ENCODE measurements at regions not wholly inside any gene's neighbourhood (a gene's known extent, or its start where the extent isn't known, plus 50 kb on each side); places are given as distances from the start of the nearest gene placed in this dataset.

- TF ChIP-seq ZBTB33 (IDR thresholded peaks at IDR 0.05; ENCODE audit: extremely low read depth, insufficient replicate concordance, low read length): no peak
Observed at GRCh38 chr15:100787567-100788417, 91.8 kb upstream of the ALDH1A3 start (continued).

- Histone ChIP-seq H3K27ac (ENCODE audit: low read depth, low read length) (no peak overlapping the region), H3K4me2 (ENCODE audit: low read length) (no peak overlapping the region), H3K27me3 (ENCODE audit: insufficient read depth, low read length) (no peaks in the 10 kb centered on the region), H3K4me3 (replicated peaks in 1 of 2; ENCODE audit: low read depth in 1 of 2, low read length in 2 of 2) (no peak overlapping the region), H3K36me3 (ENCODE audit: control insufficient read depth in 1 of 2, insufficient read depth in 2 of 2, low read length in 2 of 2) (no peaks in the 10 kb centered on the region), H3K9me2 (ENCODE audit: insufficient read depth) (no peaks in the 10 kb centered on the region), H3K79me2 (ENCODE audit: insufficient read depth, low read length) (no peaks in the 10 kb centered on the region), H4K20me1 (ENCODE audit: insufficient read depth) (no peaks in the 10 kb centered on the region), H3K9me3 (ENCODE audit: control insufficient read depth in 1 of 2, insufficient read depth in 1 of 2, low read depth in 1 of 2, low read length in 2 of 2) (no peaks in the 10 kb centered on the region), H3K9ac (ENCODE audit: low read length) (no peak overlapping the region), H3K4me1 (ENCODE audit: control insufficient read depth in 1 of 2, insufficient read depth in 2 of 2, low read length in 2 of 2) (peaks cover 0 to 8% of the 10 kb centered on the region in 2 experiments; a peak in 1 of 4 replicates), H2AFZ (ENCODE audit: low read depth, low read length, poor library complexity, severe bottlenecking) (no peak overlapping the region)
- ChIA-PET RAD21 (ENCODE audit: low non-redundant PET in 1 of 2, low total read pairs in 2 of 2, uncharacterized antibody in 2 of 2, unreplicated experiment in 2 of 2) (no interaction called here), CTCF (no interaction called here), POLR2A (no interaction called here)
- no peak for DNase-seq (ENCODE audit: low read depth, low spot score)
- no TSS peak for BruUV-seq (replicated peaks)
- intact Hi-C loops (cut with micrococcal nuclease): no loop called here
- no peak for ATAC-seq
- TF ChIP-seq REST (IDR thresholded peaks at IDR 0.05; ENCODE audit: low read depth): no peak
- no peak for TF ChIP-seq EGR1 (IDR thresholded peaks at IDR 0.05; ENCODE audit: low read depth)
- TF ChIP-seq ELF1 (IDR thresholded peaks at IDR 0.05; ENCODE audit: borderline replicate concordance, low read depth): no peak
- TF ChIP-seq POLR2AphosphoS5 (IDR thresholded peaks at IDR 0.05; ENCODE audit: low read depth, low read length): no peak
- TF ChIP-seq RAD21 (IDR thresholded peaks at IDR 0.05; ENCODE audit: low read depth): no peak
- TF ChIP-seq SRF (IDR thresholded peaks at IDR 0.05; ENCODE audit: low read depth): no peak
- no peak for TF ChIP-seq ZFX (IDR thresholded peaks at IDR 0.05)
- no peak for TF ChIP-seq ZBTB33 (IDR thresholded peaks at IDR 0.05; ENCODE audit: extremely low read depth, insufficient replicate concordance, low read length)
- no peak for TF ChIP-seq ZNF274 (IDR thresholded peaks at IDR 0.05; ENCODE audit: low read depth, low read length)
- no peak for TF ChIP-seq MAX (IDR thresholded peaks at IDR 0.05)
- no peak for TF ChIP-seq JUND (IDR thresholded peaks at IDR 0.05)
- TF ChIP-seq EZH2 (IDR thresholded peaks at IDR 0.05): no peak
- no peak for TF ChIP-seq ATF3 (IDR thresholded peaks at IDR 0.05)
- no peak for TF ChIP-seq EZH2phosphoT487 (IDR thresholded peaks at IDR 0.05; ENCODE audit: borderline replicate concordance)
- no peak for TF ChIP-seq SIN3A (IDR thresholded peaks at IDR 0.05; ENCODE audit: low read depth)
Observed at GRCh38 chr15:100788418-100789105, 91.1 kb upstream of the ALDH1A3 start.
